Kidney glomerular epithelial cell (primary cell): ENCODE measurements at regions not wholly inside any gene's neighbourhood (a gene's known extent, or its start where the extent isn't known, plus 50 kb on each side); places are given as distances from the start of the nearest gene placed in this dataset.
A peak's percentile ranks its signal among the peaks of the same experiment; 100 is the strongest.

Experiments used
- DNase-seq: peaks from one replicate; lab custom pipeline; 2025; lab: John Stamatoyannopoulos, UW

DNA sequence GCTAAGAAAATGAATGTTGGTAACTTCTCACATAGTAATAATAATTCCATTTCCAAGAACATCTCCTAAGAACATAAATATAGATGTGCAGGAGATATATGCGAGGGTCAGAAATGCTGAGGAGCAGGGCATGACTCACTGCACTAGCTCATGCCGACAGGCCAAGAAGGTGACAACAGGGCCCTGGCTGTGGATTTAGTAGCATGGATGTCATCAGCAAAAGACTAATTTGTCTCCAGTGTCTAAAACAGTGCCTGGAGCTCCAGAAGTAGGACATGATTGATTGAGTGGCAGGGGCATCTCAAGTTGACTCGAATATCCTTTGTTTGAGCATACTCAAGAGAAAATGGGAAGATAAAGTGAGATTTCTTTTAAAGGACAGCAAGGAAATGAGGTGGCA lies 207.0 kb upstream of the FOXA2 start:
- DNase-seq, result no peak

GRCh38 chr20:22791877-22792525 lies 207.6 kb upstream of the FOXA2 start:
- no peak for DNase-seq

DNA sequence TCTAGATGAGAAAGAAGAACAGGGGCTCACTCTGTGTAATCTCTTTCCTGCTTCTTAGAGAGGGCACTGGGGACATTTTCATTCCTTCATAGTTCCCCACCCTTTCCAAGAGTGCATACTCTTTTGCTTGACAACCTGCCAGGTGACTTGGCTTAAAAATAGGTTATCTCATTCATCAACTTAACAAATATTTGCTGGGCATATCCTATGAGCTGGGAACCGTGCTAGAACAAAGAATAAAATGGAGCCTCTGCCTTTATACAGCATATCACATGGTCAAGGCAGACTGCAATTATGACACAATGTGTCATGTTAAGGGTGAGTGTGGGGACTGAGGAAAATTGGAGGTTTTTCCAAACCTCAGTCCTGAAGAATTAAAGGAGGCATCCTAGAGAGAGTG lies 209.8 kb upstream of the FOXA2 start:
- peak; percentile 26 for DNase-seq

DNA sequence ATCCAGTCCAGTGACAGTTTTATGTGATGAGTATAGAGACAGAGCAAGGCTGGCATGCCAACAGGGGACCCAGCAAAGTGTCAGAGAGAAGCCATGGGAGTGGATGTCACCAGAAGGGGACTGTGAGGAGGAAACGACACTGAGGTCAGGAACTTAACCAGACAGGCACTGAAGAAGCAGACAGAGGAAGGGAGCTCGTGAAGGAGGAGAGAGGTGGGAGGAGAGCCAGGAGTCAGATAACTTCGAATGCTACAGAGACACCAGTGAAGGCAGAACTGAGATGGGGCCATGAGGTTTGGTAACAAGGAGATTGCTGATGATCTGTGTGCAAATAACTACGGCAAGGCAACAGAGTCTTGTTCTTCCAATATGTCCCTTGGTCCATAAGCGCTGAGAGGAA lies 211.1 kb upstream of the FOXA2 start:
- DNase-seq, result peak; percentile 69

GRCh38 chr20:22795871-22796270 lies 211.5 kb upstream of the FOXA2 start:
- DNase-seq, result peak; percentile 98

GRCh38 chr20:22796469-22797077 lies 212.2 kb upstream of the FOXA2 start:
- peak; percentile 90 for DNase-seq

GRCh38 chr20:22797103-22797502 lies 212.7 kb upstream of the FOXA2 start:
- DNase-seq, result peak; percentile 51

- no peak for DNase-seq
Observed at GRCh38 chr20:22799687-22800086, 215.3 kb upstream of the FOXA2 start.

DNA sequence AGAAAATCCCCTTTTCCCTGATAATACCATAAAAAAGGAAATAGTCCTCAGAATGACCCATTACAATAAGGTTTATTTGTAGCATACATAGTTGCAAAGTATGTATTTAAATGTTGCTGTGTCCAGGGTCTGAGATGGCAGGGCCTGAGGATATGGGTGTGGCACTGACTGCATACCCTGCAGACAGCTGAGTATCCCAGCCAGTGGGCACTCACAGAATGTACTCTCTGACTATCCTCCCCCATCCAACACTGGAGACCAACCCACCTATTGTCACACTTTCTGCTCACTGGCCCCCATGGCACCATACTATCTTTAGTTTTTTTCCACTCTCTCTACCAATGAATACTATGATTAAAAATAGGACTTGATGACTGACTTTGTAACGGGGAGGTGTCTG lies 215.8 kb upstream of the FOXA2 start:
- DNase-seq, result no peak

- no peak for DNase-seq
Observed at GRCh38 chr20:22801528-22801927, 217.2 kb upstream of the FOXA2 start.

GRCh38 chr20:22802296-22802695 lies 217.9 kb upstream of the FOXA2 start:
- DNase-seq, result no peak

DNA sequence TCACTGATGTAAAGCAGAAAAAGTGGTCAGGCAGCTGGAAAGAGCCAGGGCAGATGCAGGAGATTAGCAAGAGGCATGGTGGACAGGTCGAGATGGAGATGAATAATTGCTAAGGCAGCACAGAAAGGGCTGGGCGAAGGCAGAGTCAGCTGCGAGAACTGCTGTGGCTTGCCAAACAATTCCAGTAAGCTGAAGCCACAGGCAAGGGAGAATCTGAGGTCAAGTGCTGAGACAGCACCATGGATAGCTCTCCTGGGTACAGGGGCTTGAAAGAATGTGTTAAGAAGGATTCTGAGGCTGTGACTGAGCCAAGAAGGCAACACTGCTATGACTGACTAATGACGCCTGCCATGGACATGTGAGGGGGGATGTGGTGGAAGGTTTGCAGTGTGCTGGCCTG lies 220.8 kb upstream of the FOXA2 start:
- peak; percentile 75 for DNase-seq

GRCh38 chr20:22805996-22806395 lies 221.6 kb upstream of the FOXA2 start:
- no peak for DNase-seq

DNA sequence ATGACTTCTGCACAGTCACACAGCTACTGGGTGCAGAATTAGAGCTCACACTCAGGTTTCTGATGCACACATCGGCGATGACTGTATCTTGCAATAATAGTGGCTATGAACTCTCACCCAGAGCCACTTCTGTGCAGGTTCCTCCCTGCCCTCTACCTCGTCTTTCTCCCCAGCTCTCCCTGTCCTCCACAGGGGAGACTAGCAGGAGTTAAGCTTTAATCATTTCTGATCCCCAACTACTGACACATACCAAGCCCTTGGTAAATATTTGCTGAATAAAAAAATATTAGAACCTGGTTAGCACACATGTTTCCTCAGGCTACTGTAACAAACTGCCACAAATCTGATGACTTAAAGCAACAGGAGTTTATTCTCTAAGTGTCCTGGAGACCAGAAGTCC lies 222.7 kb upstream of the FOXA2 start:
- DNase-seq, result no peak

GRCh38 chr20:22807646-22808244 lies 223.4 kb upstream of the FOXA2 start:
- DNase-seq, result no peak

DNA sequence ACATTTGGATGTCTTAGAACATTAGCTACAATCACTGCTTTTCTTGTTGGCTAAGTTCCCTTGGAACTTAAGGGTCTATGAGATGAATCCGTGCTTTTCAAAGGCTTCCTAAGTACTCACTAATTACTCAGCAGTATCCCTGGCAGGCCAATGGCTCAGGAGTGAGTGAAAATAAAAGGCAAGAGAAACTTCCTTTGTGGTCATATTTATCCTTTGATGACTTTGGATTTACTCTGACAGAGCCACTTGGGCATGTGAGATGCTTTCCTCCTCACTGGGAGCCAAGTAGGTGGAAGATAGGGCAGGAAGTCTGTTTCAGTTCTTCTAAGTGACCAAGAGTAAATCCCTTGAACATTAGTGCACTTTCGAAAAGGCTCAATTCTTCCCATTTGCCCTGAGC lies 224.3 kb upstream of the FOXA2 start:
- no peak for DNase-seq

- no peak for DNase-seq
Observed at GRCh38 chr20:22810030-22810429, 225.1 kb upstream of the SSTR4 start.

GRCh38 chr20:22810626-22811569 lies 224.2 kb upstream of the SSTR4 start:
- DNase-seq, result no peak

DNA sequence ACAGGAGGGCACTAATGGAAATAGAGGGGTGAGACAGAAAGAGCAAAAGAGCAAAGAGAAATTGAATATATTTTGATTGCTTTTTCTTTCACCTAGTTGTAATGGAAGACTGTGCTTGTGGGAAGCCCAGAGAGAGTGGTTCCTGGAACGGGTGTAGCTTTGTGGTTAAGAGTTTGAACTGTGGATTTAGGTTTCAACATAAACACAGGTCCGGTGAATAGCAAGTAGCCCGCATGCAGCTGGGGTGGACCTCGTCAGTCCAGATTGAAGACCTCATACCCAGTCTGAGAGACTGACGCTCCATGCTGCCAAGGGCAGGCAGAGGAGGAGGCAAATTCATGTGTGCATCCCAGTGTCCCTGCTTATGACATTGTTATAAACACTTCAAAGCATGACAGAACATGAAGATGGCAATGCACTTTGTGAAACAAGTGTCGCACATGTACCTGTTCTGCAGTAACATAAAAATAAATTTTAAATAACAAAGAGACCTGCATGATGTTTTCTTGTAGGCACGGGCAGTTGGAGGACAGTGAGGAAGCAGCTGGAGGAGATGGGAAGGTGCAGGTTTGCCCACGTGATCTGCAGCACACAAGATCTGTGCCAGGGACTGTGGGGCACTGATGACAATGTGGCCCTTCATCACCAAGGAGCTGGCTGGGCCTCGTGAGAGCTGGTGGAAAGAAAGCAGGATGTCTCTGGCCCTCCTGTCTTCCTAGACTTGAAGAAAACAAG lies 220.5 kb upstream of the SSTR4 start:
- DNase-seq, result no peak

DNA sequence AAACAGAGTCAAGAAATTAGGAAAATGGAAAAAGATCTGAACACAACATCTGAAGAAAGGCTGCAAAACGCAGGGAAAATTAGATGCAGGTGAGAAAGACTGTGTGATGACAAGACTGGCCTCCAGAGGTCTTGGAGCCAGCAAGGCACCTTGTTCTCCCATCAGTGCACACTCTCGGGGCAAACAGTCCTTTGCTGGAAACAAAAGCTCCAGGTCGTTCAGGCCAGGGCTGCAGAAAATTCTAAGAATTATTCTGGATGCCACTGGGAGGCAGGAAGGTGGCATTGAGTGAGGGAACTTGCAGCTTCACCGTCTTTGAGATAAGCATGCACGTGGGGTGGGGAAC lies 219.9 kb upstream of the SSTR4 start:
- DNase-seq, result no peak

DNA sequence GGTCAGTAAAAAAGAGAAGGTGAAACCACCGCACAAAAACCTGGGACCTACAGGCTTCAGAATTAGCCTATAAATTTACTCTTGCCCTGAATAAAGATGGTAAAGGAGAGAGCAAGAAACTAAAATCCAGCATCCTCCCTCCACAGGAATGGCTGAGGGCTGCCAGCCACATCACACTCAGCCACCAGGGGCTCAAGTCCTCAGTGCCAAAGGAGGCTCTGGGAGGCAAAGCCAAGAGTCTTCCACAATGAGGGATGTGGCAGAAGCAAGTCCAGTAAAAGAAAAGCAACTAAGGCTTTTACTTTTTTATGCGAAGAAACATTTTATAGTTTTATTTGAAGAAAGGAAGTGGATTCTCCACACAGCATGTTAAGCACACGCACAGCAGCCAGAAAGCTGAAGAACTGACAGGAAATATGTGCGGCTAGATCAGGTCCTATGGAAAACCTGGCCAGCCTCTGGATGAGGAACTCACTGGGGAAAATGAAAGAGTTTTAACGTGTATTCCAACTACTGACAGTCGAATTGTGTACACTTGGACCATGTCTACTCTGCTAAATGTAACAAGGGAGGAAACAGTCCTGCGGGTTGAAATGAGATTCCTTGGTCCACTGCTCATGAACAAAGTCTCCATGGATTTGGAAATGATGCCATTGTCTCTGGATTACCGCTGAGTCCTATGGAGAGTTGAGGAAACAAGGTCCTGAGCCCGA lies 219.4 kb upstream of the SSTR4 start:
- DNase-seq, result no peak
